ENCODE measurements at regions not wholly inside any gene's neighbourhood (a gene's known extent, or its start where the extent isn't known, plus 50 kb on each side); places are given as distances from the start of the nearest gene placed in this dataset.

DNA sequence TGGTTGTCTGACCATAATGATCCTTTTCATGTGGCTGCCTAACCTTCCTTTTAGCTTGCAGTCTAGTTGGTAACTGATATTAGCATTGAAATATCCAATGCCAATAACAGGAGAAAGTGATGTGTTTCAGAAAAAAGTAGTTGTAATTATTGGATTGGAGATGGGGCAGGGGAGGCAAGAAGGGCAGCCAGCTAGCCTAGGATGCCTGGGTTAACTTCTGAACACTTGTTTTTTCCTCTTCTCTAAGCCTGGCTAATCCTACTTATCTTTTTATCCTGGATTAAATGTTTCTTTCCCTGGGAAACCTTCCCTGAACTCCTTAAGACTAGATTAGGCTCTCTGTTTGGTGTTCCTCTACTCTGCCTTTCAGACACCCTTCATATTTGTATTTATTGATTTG, 380.2 kb downstream of the TMEM135 start:
- TF ChIP-seq, protein P1, sequence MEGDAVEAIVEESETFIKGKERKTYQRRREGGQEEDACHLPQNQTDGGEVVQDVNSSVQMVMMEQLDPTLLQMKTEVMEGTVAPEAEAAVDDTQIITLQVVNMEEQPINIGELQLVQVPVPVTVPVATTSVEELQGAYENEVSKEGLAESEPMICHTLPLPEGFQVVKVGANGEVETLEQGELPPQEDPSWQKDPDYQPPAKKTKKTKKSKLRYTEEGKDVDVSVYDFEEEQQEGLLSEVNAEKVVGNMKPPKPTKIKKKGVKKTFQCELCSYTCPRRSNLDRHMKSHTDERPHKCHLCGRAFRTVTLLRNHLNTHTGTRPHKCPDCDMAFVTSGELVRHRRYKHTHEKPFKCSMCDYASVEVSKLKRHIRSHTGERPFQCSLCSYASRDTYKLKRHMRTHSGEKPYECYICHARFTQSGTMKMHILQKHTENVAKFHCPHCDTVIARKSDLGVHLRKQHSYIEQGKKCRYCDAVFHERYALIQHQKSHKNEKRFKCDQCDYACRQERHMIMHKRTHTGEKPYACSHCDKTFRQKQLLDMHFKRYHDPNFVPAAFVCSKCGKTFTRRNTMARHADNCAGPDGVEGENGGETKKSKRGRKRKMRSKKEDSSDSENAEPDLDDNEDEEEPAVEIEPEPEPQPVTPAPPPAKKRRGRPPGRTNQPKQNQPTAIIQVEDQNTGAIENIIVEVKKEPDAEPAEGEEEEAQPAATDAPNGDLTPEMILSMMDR (conservative IDR thresholded peaks at IDR 0.05; ENCODE audit: low read length) = no peak
- TF ChIP-seq EZH2phosphoT487 (IDR thresholded peaks at IDR 0.05; ENCODE audit: borderline replicate concordance) = no peak
